Stimulated activated CD4-positive, alpha-beta T cell treated with anti-CD3 and anti-CD28 coated beads, TNF-alpha, amount 100 ng/mL, for 48 hours (primary cell): ENCODE measurements at regions not wholly inside any gene's neighbourhood (a gene's known extent, or its start where the extent isn't known, plus 50 kb on each side); places are given as distances from the start of the nearest gene placed in this dataset.

Experiments used
- DNase-seq, 3 donors: peaks; one replicate each; pipeline ENCODE4 v3.0.0-alpha.2; 2020; ENCODE audit warnings: low read depth in 3 of 3

DNA sequence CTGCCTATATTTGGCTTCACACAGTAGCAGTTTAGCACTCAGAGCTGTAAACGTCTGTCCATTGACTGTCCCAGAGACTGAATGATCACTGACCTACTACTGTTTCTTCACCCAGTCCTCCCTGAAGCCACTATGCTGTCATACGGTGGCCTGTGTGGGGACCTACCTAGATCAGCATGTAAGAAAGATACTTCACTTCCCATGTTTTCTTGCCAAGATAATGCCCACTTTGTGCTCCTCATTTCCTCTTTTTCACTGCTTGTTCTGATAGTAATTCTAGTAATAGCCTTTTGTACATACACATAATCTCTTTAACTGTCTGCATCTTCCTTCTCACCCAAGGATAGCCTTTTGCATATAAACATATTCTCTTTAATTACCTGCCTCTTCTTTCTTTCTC, 109.9 kb upstream of the TIAM2 start:
- DNase-seq: no peak

DNA sequence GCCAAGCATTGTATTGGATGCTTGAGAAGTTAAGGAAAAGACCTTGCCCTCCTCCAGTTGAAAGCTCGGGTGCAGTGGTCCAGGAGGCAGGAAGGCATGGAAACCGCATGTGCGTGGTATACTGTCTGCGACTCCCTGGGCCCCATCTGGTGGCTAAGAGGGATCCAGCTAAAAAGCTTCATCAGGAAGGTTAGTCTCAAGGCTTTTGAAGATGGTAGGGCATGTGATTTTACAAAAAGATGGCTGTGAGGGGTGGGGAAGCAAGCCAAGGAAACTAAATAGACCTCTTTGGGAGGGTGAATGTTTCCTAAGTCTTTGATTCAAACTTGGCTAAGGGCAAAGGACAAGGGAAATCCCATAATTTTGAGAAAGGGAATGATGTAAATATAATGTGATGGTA, 109.1 kb upstream of the TIAM2 start:
- no peak for DNase-seq

DNA sequence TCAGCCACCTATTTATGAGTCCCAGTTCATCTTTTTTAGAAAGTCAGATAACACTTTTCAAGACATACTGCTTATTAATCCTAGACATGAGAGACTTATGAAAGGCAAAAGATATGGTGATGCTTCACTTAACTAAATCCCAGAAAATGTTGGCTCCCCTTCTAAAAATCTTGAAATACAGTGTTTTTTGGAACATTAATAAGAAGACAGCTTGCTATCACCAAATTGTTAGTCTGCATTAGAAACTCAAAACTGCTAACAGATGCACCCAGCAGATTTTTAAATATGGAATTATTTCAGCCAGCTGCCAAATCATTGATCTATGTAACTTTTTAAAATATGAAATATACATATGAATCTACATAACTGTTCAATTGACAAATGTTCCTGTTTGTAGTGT, 108.6 kb upstream of the TIAM2 start:
- no peak for DNase-seq

DNA sequence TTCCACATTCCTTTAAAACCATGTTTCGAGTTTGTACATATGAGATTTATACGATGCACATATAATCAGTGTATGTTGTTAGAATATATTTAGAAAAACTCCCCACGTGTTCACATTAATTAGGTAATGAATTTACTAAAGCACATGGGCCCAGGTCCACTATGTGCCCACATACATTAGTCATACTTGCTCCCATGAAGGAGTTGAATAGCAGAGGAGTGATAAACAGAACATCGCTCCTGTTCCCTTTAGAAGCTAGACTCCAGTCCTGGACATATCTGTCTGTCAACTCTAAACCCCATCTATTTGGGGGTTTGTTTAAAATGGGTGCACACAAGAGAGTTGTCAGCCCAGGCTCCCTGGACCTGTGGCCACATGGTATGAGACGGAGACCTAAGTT, 108.1 kb upstream of the TIAM2 start:
- no peak for DNase-seq

DNA sequence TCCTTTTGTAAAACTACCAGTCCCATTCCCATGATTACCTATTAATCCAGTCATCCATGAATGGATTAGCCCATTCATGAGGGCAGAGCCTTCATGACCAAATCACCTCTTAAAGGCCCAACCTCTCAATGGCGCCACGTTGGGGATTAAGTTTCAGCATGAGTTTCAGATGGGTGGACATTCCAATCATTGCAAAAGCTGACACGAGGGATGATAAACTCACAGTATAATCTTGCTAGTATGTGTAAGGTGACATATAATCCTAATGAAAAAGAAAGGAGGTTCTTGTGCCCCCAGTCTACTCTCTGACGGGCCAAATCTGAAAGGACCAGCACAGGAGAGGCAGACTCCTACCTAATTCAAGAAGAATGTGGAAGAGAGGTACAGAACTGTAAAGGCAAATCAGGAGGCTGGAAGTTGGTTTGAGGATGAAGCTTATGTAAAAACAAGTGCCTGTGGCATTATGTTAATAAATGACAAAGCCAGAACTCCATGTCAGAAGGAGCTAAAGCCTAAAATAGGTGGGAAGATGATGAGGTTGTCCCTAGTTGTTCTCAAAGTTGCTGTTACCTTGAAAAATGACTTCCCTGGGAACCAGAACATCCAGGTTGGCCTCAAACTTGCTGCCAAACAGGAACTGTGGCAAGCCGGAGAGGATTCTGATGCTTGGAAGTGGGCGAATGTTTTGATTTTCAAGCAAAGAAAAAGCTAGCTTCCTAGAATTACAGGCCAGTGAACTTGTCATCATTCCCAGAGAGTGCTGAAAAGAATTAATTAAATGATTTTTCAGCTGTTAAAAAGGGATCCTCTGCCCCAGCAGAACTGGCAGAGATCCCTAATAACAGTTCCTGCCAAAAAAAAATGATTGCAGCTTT, 106.5 kb upstream of the TIAM2 start:
- DNase-seq: no peak

DNA sequence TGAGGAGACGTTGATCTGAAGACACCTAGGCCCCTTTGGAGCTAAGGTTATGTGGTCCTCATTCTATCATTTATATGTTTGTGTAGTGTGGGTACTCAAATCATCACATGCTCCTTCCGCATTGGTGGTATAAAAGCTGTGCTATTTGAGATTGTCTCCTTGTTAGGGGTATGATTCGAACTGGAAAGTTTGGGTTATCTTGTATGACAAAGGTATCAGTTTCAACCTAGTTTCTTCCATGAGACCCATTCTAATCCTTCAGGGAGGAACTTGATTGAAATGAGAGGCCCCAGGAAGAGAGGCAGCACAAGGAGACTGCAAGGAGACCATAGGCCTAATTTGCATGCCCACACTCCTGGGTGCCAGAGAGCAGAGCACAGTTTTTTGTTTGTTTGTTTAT, 104.2 kb upstream of the TIAM2 start:
- DNase-seq: no peak

DNA sequence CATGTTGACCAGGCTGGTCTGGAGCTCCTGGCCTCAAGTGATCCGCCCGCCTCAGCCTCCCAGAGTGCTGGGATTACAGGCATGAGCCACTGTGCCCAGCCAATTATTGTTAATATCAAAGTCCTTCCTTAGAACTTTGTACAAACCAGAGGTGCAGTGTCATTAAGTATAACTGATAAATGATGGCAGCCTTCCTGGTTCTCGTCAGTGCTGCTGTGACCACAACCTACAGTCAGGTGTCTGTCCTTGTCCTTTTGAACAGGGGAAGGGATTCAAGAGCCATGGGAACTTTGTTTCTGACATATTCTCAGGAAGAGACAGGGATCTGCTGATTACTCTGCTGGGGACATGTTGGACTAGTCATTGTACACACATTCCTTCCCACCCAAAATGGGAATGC, 103.2 kb upstream of the TIAM2 start:
- no peak for DNase-seq

DNA sequence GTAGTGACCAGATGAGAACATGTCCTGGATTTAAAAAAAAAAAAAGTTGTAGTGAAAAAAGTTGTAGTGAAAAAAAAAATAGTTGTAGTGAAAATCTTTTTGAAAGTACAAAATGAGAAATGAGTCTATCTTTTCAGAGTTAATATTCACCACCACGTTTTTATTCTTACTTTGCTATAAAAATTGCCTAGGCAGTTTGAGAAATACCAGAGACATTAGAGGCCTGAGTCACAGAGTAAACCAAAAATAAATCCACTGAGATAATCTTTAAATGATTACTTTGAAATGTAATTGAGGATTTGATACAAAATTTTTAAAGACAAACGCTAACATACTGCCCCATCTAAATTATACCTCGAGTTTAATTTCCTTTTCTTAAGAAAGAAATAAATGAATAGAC, 101.2 kb upstream of the TIAM2 start:
- DNase-seq: no peak

DNA sequence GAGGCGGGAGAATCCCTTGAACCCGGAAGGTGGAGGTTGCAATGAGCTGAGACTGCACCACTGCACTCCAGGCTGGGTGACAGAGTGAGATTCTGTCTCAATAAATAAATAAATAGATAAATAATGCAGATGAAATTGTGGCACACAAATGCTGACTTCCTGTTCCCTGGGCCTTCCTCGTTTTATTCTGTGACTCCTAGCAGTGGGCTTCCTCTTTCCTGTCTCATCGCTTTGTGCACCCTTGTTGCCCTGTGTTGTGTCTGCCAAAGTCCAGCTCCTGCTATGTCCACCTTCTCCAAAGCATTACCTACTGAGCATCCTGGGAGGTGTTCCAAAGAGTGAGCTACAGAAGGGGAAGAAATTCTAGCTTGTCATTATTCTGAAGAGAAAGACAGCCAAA, 100.2 kb upstream of the TIAM2 start:
- no peak for DNase-seq

DNA sequence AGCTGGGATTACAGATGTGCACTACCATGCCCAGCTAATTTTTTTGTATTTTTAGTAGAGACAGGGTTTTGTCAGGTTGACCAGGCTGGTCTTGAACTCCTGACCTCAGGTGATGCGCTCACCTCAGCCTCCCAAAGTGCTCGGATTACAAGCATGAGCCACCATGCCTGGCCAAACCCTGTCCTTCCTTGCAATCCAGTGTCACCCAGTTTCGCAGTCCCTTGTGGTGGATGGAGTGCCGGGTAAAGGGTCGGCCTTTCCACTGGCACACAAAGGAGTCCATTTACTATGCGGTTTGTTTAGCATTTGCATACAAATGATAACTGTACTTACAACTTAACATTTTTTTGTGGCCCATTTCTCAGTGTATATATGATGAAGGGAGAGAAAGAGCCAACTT, 99.3 kb upstream of the TIAM2 start:
- DNase-seq: no peak

DNA sequence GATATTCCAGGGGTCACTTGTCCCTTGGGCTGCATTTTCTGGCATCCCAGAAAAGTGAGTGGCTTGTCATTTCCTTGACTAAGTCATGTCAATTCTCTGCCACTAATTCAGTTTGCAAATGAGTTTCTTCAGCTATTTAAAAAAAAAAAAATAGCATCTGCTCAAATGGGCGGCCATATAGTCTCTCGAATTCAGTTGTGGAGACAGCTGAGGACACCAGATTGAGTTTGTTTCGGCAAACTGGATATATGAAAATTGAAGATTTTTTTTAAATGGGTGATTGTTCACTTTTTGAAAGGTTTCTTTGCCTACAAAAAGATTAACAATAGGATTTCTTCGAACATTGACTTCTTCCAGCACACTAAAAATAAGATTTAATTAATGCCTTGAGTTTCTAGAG, 96.3 kb upstream of the TIAM2 start:
- DNase-seq: no peak

DNA sequence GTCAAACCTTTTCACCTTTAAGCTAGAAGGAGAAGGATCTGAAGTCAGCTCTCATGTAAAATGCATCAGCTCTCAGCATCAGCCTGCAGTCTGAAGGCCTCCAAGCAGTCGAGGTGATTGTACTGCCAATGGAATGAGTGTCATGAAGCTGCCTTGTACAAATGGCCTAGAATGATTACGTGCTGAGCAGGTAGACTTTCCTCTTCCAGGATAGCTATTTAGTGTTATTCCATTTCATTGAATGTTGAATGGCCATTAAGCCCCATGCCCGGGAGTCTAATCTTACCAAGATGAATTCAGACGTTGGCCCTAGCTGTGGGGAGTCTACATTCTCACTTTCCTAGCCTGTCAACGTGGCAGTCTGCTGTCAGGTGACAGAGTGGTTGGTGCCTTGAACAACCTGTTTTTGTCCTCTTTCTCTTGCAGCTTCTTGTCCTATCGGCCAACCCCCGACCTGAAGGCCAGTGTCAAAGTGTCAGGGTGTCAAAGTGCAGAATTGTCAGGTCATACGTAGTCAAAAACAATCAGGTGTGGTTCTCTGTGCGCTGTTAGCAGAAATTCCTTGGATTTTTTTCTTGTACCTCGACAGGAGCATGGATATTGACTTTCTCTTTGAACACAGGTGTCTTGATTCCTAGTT, 95.2 kb upstream of the TIAM2 start:
- no peak for DNase-seq

DNA sequence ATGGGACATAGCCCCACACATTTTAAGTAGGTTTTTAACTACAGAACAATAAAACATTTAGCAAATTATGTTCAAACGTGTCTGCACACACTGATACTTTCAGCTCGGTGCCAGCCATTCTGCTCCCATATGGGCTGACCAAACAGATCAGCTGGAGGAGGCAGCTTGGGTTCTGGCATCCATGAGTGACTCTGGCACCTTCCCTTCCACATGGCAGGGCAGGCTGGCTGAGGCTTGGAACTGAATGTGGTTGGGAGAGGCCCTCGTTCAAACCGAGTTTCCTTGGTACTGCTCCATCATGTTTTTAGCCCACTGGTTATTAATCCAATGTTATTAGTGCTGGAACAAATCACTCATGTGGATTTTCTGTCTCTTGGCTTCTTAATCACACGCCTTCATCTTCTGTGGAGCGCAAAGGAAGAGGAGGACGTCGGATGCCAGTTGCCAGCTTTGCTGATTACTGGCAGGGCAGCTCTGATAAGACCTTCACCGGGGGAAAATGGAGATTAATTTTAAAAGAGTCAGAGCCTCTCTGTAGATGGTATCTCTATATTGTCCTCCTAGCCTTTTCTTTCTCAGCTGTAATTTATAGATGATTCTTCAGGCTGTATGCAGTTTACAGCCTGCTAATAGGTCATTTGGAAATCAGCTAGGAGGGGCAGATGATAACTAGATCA, 93.1 kb upstream of the TIAM2 start:
- DNase-seq: no peak

DNA sequence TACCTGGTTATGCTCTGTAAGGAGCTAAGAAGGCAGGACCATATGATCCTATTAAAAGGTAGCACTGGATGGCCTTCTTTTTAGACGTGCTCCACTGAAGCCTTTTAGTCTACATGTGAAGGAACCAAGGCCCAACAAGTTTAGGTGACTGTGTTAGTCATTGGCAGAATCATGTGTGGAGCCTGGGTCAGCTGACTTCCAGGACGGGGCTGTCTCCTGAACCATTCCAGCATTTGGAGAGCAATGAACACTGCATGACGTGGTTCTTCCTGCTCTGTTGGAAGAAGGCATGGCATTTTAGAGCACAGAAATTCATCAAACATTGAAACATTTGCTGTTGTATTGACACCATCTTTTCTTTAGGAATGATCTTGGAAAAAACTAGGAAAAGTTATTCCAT, 87.8 kb upstream of the TIAM2 start:
- no peak for DNase-seq

DNA sequence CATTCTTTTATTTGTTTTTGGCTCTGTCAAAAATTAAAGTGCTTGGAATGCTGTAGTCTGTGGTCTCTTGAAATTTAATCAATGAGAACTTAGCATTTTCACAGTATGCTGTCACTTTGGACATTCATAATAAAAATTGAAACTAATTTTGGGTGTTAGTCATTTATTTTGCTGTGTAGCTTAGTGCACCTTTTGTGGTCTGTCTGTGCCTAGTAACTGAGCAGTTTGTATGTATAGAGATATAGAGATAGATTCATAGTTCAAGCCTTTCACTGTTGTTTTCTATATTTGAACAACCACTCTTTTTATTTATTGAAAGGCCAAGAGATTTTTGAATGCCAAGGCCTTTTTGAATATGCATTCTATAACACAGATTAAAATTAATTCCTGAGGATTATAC, 86.4 kb upstream of the TIAM2 start:
- DNase-seq: no peak

DNA sequence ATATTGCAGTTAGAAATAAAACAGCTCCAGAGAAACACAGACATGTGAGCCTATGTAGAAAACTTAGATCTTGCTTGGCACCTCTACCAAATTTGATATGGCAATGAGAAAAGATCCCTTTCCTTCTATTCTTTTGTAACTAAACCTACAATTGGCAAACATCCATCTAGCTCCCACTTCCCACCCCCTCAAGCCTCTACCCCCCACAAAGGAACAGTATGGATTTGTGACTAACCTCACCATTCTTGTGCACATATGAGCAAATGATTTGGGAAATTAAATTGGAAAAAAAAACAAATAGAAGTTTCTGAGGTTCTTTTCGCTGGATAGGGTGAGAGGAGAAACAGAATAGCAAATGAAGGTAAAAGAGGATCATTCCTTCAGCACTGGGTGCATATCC, 85.8 kb upstream of the TIAM2 start:
- no peak for DNase-seq

DNA sequence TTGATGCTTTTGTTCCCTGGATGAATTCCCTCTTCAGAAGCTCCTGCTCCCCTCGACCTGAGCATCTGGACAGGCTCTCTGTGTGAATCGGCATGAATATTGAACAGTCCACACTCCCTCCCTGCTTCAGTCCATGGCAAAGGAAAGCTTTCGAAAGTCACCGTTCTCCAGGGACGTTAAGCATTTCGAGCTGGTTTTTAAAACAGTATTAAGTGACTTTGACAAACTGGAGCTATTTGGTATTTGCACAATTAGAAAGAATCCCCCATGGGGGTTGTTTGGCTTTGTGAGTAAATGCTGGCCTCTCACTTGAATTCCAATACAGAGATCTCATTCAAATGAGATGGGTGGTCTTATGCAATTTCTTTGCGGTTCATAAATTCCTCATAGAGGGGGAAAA, 85.3 kb upstream of the TIAM2 start:
- DNase-seq: no peak

DNA sequence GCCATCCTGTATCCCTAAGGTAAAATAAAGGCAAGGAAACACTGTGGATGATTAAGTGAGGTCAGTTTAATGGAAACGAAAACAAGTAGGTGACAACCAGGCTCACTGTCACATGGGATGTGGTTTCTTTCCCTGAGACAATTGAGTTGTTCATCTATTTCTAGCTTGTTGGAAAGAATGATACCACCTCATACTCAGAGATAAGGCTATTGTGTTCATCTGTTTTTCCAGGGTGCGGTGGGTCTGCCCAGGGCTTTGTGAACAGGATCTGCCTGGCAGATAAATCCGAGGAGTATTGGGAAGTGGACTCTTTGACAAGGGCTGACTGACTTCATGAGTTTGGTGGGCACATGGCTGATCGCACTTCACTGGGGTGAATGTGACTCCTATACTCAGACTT, 80.8 kb upstream of the TIAM2 start:
- DNase-seq: no peak

DNA sequence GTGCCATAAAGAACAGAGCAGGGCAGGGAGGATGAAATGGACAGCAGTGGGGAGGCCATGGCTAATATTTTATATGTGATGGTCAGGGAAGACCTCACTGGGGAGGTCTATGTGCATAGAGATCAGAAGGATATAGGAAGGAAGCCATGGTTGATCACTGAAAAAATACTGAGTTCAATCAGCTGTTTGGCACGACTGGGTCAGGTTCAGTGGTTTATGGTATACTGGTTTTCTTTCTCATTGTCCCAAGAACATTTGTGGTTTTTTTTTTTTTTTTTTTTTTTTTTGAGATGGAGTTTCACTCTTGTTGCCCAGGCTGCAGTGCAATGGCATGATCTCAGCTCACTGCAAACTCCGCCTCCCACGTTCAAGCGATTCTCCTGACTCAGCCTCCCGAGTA, 78.3 kb upstream of the TIAM2 start:
- DNase-seq: no peak

DNA sequence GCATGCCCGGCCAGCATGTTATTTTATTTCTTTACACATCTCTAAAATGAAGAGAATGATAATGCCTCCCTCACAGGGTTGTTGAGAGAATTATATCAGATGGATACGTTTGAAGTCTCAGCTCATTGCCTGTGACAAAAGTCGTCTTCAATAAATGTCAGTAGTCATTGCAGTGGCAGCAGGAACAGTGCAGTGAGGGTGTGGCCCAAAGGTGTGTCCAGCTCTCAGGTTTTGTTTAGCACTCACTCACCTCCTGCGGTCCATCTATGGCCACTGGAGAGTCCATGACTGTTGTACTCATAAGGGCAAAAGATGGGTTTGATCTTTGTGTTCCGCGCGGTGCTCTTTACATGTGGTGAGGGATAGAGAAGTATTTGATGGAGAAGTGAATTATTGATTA, 77.2 kb upstream of the TIAM2 start:
- no peak for DNase-seq

DNA sequence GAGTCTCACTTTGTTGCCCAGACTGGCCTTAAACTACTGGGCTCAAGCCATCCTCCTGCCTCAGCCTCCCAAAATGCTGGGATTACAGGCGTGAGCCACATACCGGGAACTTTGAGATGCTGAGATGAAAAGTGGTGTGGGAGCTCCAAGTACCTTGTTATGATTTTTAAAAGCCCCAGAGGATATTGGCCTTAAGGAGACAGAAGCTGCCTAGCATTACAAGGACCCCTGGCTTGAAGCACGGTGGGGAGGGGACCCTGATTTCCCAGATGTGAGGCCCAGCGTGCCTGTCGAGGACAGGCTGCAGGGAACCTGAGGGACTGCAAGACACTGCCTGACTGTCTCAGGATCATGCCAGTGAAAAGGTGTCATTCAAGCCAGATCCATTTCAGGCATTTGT, 75.3 kb upstream of the TIAM2 start:
- no peak for DNase-seq

DNA sequence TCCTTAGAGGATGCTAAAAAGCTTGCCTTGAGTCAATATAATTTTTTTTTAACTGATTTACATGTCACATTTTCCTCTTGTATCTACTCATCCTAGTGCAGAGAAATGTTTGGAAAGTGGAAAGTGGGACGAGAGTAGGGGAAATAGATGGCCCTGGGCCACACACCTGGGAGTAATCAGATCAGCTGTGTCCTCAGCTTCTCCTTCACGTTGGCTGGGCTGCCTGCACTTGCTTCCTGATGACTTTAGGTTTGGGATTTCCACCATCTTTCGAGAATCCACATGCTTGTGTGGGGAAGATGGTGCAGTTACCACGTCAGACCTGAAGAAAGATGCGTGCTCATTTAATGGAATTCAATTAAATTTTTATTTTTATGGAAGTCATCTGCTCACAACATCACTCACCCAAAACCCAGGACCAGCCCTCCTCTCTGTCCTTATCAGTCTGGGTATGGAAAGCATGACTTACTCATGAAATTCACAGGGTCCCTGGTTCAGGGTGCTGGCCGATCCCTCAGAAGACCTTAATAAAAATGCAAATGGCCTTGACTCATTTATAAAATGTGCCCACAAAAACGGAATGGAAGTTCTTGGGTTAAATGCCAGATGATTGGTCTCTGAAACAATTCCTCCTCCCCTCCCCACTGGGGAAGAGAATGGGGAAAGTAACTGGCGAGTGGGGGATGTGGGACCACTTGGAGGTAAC, 74.5 kb upstream of the TIAM2 start:
- no peak for DNase-seq

DNA sequence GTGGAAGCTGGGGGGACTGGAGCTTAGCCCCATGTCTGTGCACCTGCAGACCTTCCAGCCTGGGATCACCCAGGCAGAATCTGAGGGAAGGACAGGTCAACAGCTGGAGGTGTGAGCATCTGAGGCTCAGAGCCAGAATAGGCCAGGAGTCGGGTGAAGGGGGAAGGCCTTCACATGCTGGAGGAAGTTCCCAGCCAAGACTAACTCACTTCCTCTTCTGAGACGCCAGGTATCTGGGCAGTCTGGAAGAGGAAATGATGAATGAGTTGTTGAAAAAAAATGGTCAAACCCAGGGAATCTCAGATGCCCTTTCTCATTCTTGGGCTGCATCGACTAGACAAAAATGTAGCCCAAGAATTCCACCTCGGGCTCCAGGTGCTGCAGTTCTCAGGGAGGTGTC, 73.6 kb upstream of the TIAM2 start:
- no peak for DNase-seq
